GM18499 (cell line): ENCODE measurements at regions not wholly inside any gene's neighbourhood (a gene's known extent, or its start where the extent isn't known, plus 50 kb on each side); places are given as distances from the start of the nearest gene placed in this dataset.

Experiments used
- ATAC-seq: cut with Tn5 transposase; IDR thresholded peaks from one replicate; pipeline ENCODE4 v1.9.1; 2021; ENCODE audit warnings: moderate number of reproducible peaks; ENCODE audit not compliant: insufficient read depth, unreplicated experiment

DNA sequence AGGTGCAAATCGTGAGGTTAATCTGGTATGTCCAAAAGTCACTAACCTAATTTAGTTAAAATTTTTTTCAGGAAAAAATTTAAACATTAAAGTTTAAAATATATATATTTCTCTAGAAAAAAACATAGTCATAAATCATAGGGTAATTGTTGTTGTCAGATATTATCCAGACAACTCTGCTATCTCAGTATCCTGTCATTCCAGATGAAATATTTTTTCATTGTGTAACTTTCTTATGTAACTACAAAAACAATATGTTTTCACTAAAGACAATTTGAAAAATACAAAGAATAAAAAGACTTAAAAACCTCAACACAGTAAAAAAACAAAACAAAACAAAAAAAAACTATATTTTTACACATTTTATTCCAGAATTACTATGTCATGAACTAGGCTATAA, 57.6 kb downstream of the TENT5A start:
- ATAC-seq, result no peak

GRCh38 chr6:81694207-81694606, 58.3 kb downstream of the TENT5A start:
- ATAC-seq, result no peak

DNA sequence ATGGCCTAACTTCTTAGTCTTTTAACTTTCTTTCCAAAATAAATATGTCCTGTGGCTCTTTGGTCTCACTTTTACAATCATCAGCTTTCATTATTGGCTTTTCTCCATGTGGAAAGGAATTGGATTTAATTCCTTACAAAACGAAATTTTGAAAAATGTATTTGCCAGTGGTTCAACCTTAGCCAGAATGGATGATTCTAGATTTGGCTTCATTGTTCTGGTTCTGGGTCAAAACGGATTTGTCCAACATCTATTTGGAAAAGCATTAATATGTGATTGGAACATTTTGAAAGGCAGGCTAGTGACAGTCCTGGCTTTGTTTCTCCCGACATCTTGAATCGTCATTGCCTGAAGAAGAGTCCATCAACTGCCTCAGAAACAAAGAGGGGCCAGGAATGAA, 59.2 kb downstream of the TENT5A start:
- ATAC-seq, result no peak

GRCh38 chr6:81690073-81690472, 62.4 kb downstream of the TENT5A start:
- no peak for ATAC-seq

- no peak for ATAC-seq
These were observed 62.9 kb downstream of the TENT5A start for GRCh38 chr6:81689580-81689979.

DNA sequence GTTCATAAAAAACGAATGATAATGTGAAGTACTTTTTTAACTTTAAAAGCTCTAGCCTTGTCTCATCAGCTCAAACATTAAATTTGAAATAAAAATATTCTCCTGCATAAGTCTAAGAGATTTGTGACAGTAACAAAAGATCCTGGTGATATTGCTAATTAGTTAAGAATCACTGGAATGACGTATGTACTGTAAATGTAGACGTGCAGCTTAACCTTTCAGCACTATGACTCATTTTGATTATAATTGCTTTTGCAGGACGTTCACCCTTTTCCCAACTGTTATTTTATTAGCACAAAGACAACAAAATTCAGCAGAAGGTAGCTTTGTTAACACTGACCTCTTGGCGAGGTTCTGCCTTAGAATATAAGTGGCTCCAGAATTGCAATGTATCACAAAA, 68.6 kb downstream of the TENT5A start:
- no peak for ATAC-seq

GRCh38 chr6:81682858-81683620, 69.4 kb downstream of the TENT5A start:
- ATAC-seq, result no peak

GRCh38 chr6:81682235-81682795, 70.2 kb downstream of the TENT5A start:
- ATAC-seq, result no peak

DNA sequence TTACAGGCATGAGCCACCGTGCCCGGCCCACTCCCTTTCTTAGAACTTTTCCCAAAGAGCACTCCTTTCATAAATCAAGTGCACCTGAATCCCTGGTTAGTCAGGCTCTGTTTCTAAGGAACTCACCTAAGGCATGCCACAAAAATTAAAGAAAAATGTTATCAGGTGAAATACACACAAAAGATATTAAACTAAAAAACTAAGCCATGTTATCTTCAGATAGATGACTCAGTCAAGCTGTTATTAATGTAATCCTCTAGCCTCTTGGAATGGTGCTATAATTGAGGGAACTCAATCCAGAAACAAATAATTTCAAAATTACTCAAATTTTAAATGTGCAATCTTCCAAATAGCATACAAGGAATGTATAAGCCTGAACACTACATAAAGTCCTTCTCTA, 83.0 kb downstream of the TENT5A start:
- no peak for ATAC-seq

- no peak for ATAC-seq
These were observed 83.8 kb downstream of the TENT5A start for GRCh38 chr6:81668615-81669047.

DNA sequence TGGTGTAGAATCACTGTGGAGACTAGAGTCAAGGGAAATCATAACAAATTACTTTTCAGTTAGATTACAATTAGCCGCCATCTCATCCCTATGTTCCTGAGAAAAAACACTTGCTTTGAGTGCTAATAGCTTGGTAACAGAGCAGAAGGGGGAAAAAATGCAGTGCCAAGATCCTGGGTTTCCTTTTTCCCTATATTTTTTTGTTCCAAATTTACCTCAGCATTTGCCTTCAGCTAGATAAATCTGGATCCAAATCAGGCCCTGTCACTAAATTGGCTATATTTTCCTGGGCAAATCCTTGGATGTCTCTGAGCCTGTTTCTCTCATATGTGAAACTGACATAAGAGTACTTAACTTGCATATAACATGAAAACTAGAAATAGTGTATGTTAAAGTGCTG, 86.0 kb downstream of the TENT5A start:
- no peak for ATAC-seq

GRCh38 chr6:81656231-81656630, 96.2 kb downstream of the TENT5A start:
- no peak for ATAC-seq

- ATAC-seq, result no peak
These were observed 96.8 kb downstream of the TENT5A start for GRCh38 chr6:81655696-81656095.

GRCh38 chr6:81648502-81648901, 104.0 kb downstream of the TENT5A start:
- ATAC-seq, result no peak

GRCh38 chr6:81643156-81643555, 109.3 kb downstream of the TENT5A start:
- ATAC-seq, result no peak

- no peak for ATAC-seq
These were observed 111.6 kb downstream of the TENT5A start for GRCh38 chr6:81640891-81641290.

DNA sequence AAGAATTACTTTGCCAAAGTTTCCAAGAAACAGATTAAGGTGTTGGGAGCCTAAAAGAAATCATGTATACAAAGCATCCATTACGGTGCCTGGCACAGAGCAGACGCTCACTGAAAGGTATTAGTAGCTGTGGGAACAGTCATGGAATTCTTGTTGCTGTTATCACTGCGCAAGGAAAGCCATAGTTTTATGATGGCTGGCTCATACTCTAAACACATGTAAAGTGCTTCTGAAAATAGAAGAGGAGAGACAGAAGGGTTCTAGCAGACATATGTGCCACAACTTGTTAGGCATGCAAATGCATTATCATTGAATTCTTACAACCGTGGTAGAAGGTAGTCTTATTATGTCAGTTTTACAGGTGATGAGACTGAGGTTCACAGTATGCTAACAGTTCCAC, 112.4 kb downstream of the TENT5A start:
- no peak for ATAC-seq

DNA sequence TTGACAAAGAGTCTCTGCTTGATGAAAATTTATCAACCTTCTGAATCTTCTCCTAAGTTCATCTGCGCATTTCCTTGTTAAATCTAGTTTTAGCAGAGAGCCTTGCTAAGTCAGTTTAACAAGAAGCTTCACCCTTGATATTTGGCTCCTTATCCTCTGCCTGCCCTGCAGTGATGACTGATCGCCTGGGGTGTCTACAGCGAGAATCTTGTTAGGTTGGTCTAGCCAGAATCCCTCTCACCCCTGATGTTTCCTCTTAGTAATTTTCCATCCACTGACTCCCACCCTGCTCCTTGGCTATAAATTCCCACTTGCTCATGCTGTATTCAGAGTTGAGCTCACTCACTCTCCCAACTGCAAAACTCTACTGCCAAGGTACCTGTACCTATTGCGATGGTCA, 114.1 kb downstream of the TENT5A start:
- ATAC-seq, result no peak

GRCh38 chr6:81636930-81637568, 115.4 kb downstream of the TENT5A start:
- no peak for ATAC-seq

DNA sequence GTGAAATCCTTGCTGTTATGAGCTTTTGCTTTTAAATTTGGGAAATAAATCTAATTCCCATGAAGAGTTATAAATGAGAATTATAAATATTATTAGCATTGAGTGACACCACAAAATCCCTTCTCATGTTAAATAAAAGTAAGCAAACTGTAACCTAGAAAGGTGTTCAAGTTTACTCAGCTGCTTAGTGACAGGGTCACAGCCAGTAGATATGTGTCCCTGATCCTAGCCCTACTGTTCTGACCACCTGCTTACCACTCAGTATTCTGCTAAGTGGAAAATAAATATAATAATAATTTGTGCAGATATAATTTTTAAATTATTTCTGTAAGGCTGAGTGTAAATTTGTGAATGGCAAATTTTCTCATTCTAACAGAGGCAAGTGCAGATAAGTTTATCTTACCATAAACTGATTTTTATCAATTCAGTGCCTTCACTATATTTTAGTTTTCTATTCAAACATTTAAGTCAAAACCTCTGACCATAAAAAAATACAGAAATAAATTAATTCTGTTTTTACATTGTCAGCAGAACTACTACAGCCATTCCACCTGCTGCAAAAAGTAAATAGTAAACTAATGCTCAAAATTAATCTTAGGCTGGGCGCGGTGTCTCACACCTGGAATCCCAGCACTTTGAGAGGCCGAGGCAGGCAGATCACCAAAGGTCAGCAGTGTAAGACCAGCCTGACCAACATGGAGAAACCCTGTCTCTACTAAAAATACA, 118.2 kb downstream of the TENT5A start:
- no peak for ATAC-seq

DNA sequence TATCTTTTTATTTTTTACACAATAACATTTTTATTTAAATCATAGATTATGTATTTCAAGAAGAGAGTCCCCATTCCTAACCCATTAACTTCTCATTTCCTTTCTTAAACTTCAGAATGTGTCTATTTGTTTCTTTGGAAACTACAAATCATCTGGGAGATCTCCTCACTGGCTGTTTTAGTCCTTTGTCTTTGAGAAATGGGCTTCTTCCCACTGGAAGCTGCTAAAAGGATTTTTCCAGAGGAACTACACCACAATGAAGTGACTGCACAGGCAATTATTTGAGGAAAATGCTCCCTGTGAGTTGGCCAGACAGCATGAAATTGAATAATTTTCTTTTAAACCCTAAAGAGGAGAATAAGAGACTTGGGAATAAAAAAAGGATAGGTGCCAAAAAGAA, 119.1 kb downstream of the TENT5A start:
- ATAC-seq, result no peak
